Spinal cord (tissue), 9 donors: ENCODE measurements at regions not wholly inside any gene's neighbourhood (a gene's known extent, or its start where the extent isn't known, plus 50 kb on each side); places are given as distances from the start of the nearest gene placed in this dataset.

Source experiments
- DNase-seq, 6 donors: peaks; one replicate each; pipeline versions ENCODE4 v3.0.0 to v3.0.0-alpha.2; 2013 to 2015; ENCODE audit warnings: low spot score in 6 of 6, low read depth in 4 of 6
- H3K27ac ChIP-seq: one replicate; pipeline ENCODE4 v1.5.1; 2013; ENCODE audit warnings: low read depth, low read length, control low read depth
- H3K27me3 ChIP-seq: one replicate; pipeline ENCODE4 v1.6.1; 2013; ENCODE audit warnings: low read length; ENCODE audit not compliant: control insufficient read depth, insufficient read depth
- H3K36me3 ChIP-seq: one replicate; pipeline ENCODE4 v1.6.1; 2013; ENCODE audit warnings: low read length; ENCODE audit not compliant: control insufficient read depth, insufficient read depth
- H3K4me1 ChIP-seq: one replicate; pipeline ENCODE4 v1.6.1; 2013; ENCODE audit warnings: low read length; ENCODE audit not compliant: control insufficient read depth, insufficient read depth
- H3K4me3 ChIP-seq: one replicate; pipeline ENCODE4 v1.5.1; 2013; ENCODE audit warnings: low read depth, low read length, control low read depth
- H3K9me3 ChIP-seq: one replicate; pipeline ENCODE4 v1.6.1; 2013; ENCODE audit warnings: low read length; ENCODE audit not compliant: control insufficient read depth, insufficient read depth
- WGBS: methylation state at CpG from one replicate; pipeline ENCODE4 v1.1.5; 2013; ENCODE audit warnings: missing lambda C conversion rate; ENCODE audit not compliant: insufficient coverage; 5-methylcytosine and 5-hydroxymethylcytosine counted together
- donor health status: healthy.

GRCh38 chr18:24785019-24785418 lies 324.6 kb downstream of the HRH4 start:
- Histone ChIP-seq H3K4me1 (no peaks in the 10 kb centered on the region), H3K36me3 (no peaks in the 10 kb centered on the region), H3K9me3 (no peaks in the 10 kb centered on the region), H3K4me3 (no peak overlapping the region), H3K27ac (no peak overlapping the region), H3K27me3 (no peaks in the 10 kb centered on the region)
- no peak for DNase-seq
- 82% methylated on average over 1 of the region's 3 CpGs for WGBS

GRCh38 chr18:24786027-24786426 lies 325.6 kb downstream of the HRH4 start:
- no peaks in the 10 kb centered on the region for H3K27me3 ChIP-seq
- DNase-seq = no peak
- no peak overlapping the region for H3K4me3 ChIP-seq
- WGBS = no CpG with 5 or more reads among the region's 2 CpGs
- no peaks in the 10 kb centered on the region for H3K4me1 ChIP-seq
- H3K9me3 ChIP-seq = no peaks in the 10 kb centered on the region
- no peak overlapping the region for H3K27ac ChIP-seq
- no peaks in the 10 kb centered on the region for H3K36me3 ChIP-seq

- no peak overlapping the region for H3K27ac ChIP-seq
- H3K4me1 ChIP-seq = peaks cover 4% of the 10 kb centered on the region
- H3K4me3 ChIP-seq = no peak overlapping the region
- no peak for DNase-seq
- no peaks in the 10 kb centered on the region for H3K36me3 ChIP-seq
- WGBS = 84% methylated on average over 2 of the region's 4 CpGs
- no peaks in the 10 kb centered on the region for H3K27me3 ChIP-seq
- H3K9me3 ChIP-seq = no peaks in the 10 kb centered on the region
Observed at GRCh38 chr18:24790347-24790746, 329.9 kb downstream of the HRH4 start.

- Histone ChIP-seq H3K27ac (peak overlapping the region; percentile 48), H3K4me3 (no peak overlapping the region), H3K9me3 (no peaks in the 10 kb centered on the region), H3K4me1 (peaks cover 4% of the 10 kb centered on the region), H3K36me3 (no peaks in the 10 kb centered on the region), H3K27me3 (no peaks in the 10 kb centered on the region)
- WGBS = 15% methylated on average over 5 of the region's 7 CpGs
- peak in 5 of 6 donors; percentile 19 to 83 (median 41) for DNase-seq
Observed at GRCh38 chr18:24791751-24792545, 331.5 kb downstream of the HRH4 start.

- WGBS = 84% methylated on average over 4 of the region's 4 CpGs
- no peak for DNase-seq
- H3K27ac ChIP-seq = no peak overlapping the region
- no peak overlapping the region for H3K4me3 ChIP-seq
- no peaks in the 10 kb centered on the region for H3K9me3 ChIP-seq
- H3K27me3 ChIP-seq = no peaks in the 10 kb centered on the region
- peaks cover 4% of the 10 kb centered on the region for H3K4me1 ChIP-seq
- H3K36me3 ChIP-seq = no peaks in the 10 kb centered on the region
Observed at GRCh38 chr18:24793742-24794141, 333.3 kb downstream of the HRH4 start.

GRCh38 chr18:24795129-24795528 lies 334.7 kb downstream of the HRH4 start:
- no peak overlapping the region for H3K27ac ChIP-seq
- no peaks in the 10 kb centered on the region for H3K9me3 ChIP-seq
- H3K4me1 ChIP-seq = peaks cover 4% of the 10 kb centered on the region
- DNase-seq = no peak
- WGBS = 75% methylated on average over 2 of the region's 2 CpGs
- H3K36me3 ChIP-seq = no peaks in the 10 kb centered on the region
- no peak overlapping the region for H3K4me3 ChIP-seq
- H3K27me3 ChIP-seq = no peaks in the 10 kb centered on the region

GRCh38 chr18:24797981-24798380 lies 337.5 kb downstream of the HRH4 start:
- H3K9me3 ChIP-seq = no peaks in the 10 kb centered on the region
- H3K27me3 ChIP-seq = no peaks in the 10 kb centered on the region
- no peak for DNase-seq
- no peaks in the 10 kb centered on the region for H3K36me3 ChIP-seq
- no peaks in the 10 kb centered on the region for H3K4me1 ChIP-seq
- H3K4me3 ChIP-seq = no peak overlapping the region
- 88% methylated on average over 1 of the region's 3 CpGs for WGBS
- H3K27ac ChIP-seq = no peak overlapping the region

GRCh38 chr18:24799176-24799575 lies 338.7 kb downstream of the HRH4 start:
- no peak overlapping the region for H3K27ac ChIP-seq
- H3K9me3 ChIP-seq = no peaks in the 10 kb centered on the region
- no peaks in the 10 kb centered on the region for H3K27me3 ChIP-seq
- no peaks in the 10 kb centered on the region for H3K36me3 ChIP-seq
- no peaks in the 10 kb centered on the region for H3K4me1 ChIP-seq
- DNase-seq = no peak
- WGBS = 11% methylated on average over 1 of the region's 1 CpG
- no peak overlapping the region for H3K4me3 ChIP-seq

GRCh38 chr18:24799720-24800119 lies 339.3 kb downstream of the HRH4 start:
- DNase-seq = no peak
- H3K36me3 ChIP-seq = no peaks in the 10 kb centered on the region
- H3K27me3 ChIP-seq = no peaks in the 10 kb centered on the region
- H3K9me3 ChIP-seq = no peaks in the 10 kb centered on the region
- H3K4me3 ChIP-seq = no peak overlapping the region
- no peaks in the 10 kb centered on the region for H3K4me1 ChIP-seq
- H3K27ac ChIP-seq = no peak overlapping the region
- no CpG with 5 or more reads among the region's 4 CpGs for WGBS

GRCh38 chr18:24801001-24801400 lies 340.6 kb downstream of the HRH4 start:
- Histone ChIP-seq H3K9me3 (no peaks in the 10 kb centered on the region), H3K36me3 (no peaks in the 10 kb centered on the region), H3K4me1 (no peaks in the 10 kb centered on the region), H3K27ac (no peak overlapping the region), H3K4me3 (no peak overlapping the region), H3K27me3 (no peaks in the 10 kb centered on the region)
- DNase-seq = no peak
- no CpG with 5 or more reads among the region's 1 CpG for WGBS
